Mucosa of stomach (tissue), 1 donor: ENCODE measurements at regions not wholly inside any gene's neighbourhood (a gene's known extent, or its start where the extent isn't known, plus 50 kb on each side); places are given as distances from the start of the nearest gene placed in this dataset.

Source experiments
- H3K27me3 ChIP-seq: one replicate; pipeline ENCODE4 v1.7.0; 2013; ENCODE audit warnings: mild to moderate bottlenecking, low read length; ENCODE audit not compliant: control insufficient read depth, insufficient read depth
- H3K36me3 ChIP-seq: one replicate; pipeline ENCODE4 v1.7.0; 2013; ENCODE audit warnings: low read length; ENCODE audit not compliant: control insufficient read depth, insufficient read depth
- H3K4me1 ChIP-seq: one replicate; pipeline ENCODE4 v1.7.0; 2013; ENCODE audit warnings: mild to moderate bottlenecking, low read length; ENCODE audit not compliant: control insufficient read depth, insufficient read depth
- H3K4me3 ChIP-seq: one replicate; pipeline ENCODE4 v1.7.0; 2013; ENCODE audit warnings: low read length
- H3K9ac ChIP-seq: one replicate; pipeline ENCODE4 v1.7.0; 2013; ENCODE audit warnings: mild to moderate bottlenecking, low read length, moderate library complexity
- H3K9me3 ChIP-seq: one replicate; pipeline ENCODE4 v1.7.0; 2013; ENCODE audit warnings: mild to moderate bottlenecking, low read length, moderate library complexity; ENCODE audit not compliant: control insufficient read depth
- donor health status: Pancreatic carcinoma.

- Histone ChIP-seq H3K4me3 (no peak overlapping the region), H3K27me3 (no peaks in the 10 kb centered on the region), H3K9me3 (no peaks in the 10 kb centered on the region), H3K36me3 (no peaks in the 10 kb centered on the region), H3K9ac (no peak overlapping the region), H3K4me1 (peaks cover 11% of the 10 kb centered on the region)
These were observed 53.0 kb downstream of the RASSF10 start for GRCh38 chr11:13062115-13062514.

- no peaks in the 10 kb centered on the region for H3K9me3 ChIP-seq
- no peaks in the 10 kb centered on the region for H3K36me3 ChIP-seq
- no peak overlapping the region for H3K9ac ChIP-seq
- no peak overlapping the region for H3K4me3 ChIP-seq
- no peaks in the 10 kb centered on the region for H3K27me3 ChIP-seq
- H3K4me1 ChIP-seq = peaks cover 11% of the 10 kb centered on the region
These were observed 55.5 kb downstream of the RASSF10 start for GRCh38 chr11:13064593-13064992.

GRCh38 chr11:13065200-13065787, 56.2 kb downstream of the RASSF10 start:
- Histone ChIP-seq H3K4me3 (no peak overlapping the region), H3K9me3 (no peaks in the 10 kb centered on the region), H3K9ac (no peak overlapping the region), H3K27me3 (no peaks in the 10 kb centered on the region), H3K36me3 (no peaks in the 10 kb centered on the region), H3K4me1 (peaks cover 11% of the 10 kb centered on the region)

- H3K36me3 ChIP-seq = no peaks in the 10 kb centered on the region
- peaks cover 11% of the 10 kb centered on the region for H3K4me1 ChIP-seq
- no peaks in the 10 kb centered on the region for H3K9me3 ChIP-seq
- no peak overlapping the region for H3K4me3 ChIP-seq
- H3K9ac ChIP-seq = no peak overlapping the region
- H3K27me3 ChIP-seq = no peaks in the 10 kb centered on the region
These were observed 59.1 kb downstream of the RASSF10 start for GRCh38 chr11:13068211-13068610.

- Histone ChIP-seq H3K9ac (no peak overlapping the region), H3K27me3 (peaks cover 9% of the 10 kb centered on the region), H3K36me3 (no peaks in the 10 kb centered on the region), H3K9me3 (no peaks in the 10 kb centered on the region), H3K4me3 (no peak overlapping the region), H3K4me1 (no peaks in the 10 kb centered on the region)
These were observed 64.2 kb downstream of the RASSF10 start for GRCh38 chr11:13073119-13073981.

DNA sequence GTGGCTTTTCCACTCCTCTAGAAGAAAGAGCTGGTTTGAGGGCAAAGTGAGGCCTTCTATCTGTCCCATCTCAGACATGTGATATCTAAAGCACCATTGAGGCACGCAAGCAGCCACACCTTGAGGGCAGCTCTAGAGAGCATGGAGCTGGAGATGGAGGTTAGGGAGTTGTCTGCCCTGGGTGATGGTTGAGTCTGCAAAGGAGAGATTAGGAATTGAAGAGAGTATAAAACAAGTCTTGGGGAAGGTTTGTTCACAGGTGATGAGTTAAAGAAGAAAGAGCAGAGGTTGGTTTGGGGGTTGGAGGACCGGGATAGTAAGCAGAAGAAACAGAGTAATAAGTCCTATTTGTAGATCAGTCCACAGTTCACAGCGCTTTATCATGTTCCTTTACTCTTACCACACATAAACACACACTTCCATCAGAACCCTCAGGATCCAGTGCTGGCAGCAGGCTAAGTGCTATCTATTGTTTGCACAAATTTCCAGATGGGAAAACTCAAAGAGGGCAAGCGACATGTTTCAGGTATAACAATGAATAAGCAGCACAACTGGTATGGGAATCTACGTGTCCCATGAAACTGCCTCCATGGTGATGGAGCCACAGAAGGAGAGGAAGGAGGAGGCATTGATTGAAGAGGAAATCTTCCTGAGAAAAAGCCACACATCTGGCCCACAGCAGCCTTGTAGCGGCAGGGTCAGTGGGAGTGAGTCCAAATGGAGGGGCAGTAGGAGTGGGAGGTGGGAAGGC, 65.8 kb downstream of the RASSF10 start:
- no peaks in the 10 kb centered on the region for H3K4me1 ChIP-seq
- no peaks in the 10 kb centered on the region for H3K36me3 ChIP-seq
- no peaks in the 10 kb centered on the region for H3K9me3 ChIP-seq
- H3K4me3 ChIP-seq = no peak overlapping the region
- H3K9ac ChIP-seq = no peak overlapping the region
- H3K27me3 ChIP-seq = peaks cover 9% of the 10 kb centered on the region

DNA sequence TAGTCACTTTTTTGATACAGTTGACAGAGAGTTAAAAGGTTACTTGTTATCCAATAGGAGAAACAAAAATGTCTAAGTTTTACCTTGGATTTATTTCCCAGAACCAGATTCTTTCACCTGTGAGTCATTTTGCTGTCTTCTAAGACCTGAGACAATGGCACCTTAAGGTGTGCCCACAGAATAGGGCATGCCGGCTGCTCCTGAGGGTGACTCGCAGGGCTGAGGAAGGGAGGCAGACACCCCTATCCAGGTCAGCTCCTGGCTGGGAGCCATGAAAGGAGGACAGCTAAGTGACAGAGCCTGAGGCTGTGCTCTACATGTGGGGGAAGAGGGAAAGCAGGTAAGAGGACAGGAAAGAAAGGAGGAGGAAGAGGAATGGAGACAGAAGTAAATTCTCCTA, 67.8 kb downstream of the RASSF10 start:
- peaks cover 9% of the 10 kb centered on the region for H3K27me3 ChIP-seq

GRCh38 chr11:13080861-13081260, 71.7 kb downstream of the RASSF10 start:
- Histone ChIP-seq H3K9me3 (no peaks in the 10 kb centered on the region), H3K36me3 (no peaks in the 10 kb centered on the region), H3K4me3 (no peak overlapping the region), H3K27me3 (peaks cover 9% of the 10 kb centered on the region), H3K9ac (no peak overlapping the region), H3K4me1 (no peaks in the 10 kb centered on the region)

More for the DNA sequence above, 67.8 kb downstream of the RASSF10 start:
- Histone ChIP-seq H3K36me3 (no peaks in the 10 kb centered on the region), H3K4me1 (no peaks in the 10 kb centered on the region), H3K9me3 (no peaks in the 10 kb centered on the region), H3K4me3 (no peak overlapping the region), H3K9ac (no peak overlapping the region)

- H3K36me3 ChIP-seq = no peaks in the 10 kb centered on the region
- H3K4me1 ChIP-seq = no peaks in the 10 kb centered on the region
- H3K9ac ChIP-seq = no peak overlapping the region
- H3K9me3 ChIP-seq = no peaks in the 10 kb centered on the region
- H3K27me3 ChIP-seq = peaks cover under 1% of the 10 kb centered on the region
- no peak overlapping the region for H3K4me3 ChIP-seq
These were observed 73.5 kb downstream of the RASSF10 start for GRCh38 chr11:13082588-13082987.

- no peaks in the 10 kb centered on the region for H3K27me3 ChIP-seq
- H3K4me1 ChIP-seq = no peaks in the 10 kb centered on the region
- no peaks in the 10 kb centered on the region for H3K9me3 ChIP-seq
- H3K4me3 ChIP-seq = no peak overlapping the region
- H3K36me3 ChIP-seq = no peaks in the 10 kb centered on the region
- H3K9ac ChIP-seq = no peak overlapping the region
These were observed 81.2 kb downstream of the RASSF10 start for GRCh38 chr11:13090228-13090708.

DNA sequence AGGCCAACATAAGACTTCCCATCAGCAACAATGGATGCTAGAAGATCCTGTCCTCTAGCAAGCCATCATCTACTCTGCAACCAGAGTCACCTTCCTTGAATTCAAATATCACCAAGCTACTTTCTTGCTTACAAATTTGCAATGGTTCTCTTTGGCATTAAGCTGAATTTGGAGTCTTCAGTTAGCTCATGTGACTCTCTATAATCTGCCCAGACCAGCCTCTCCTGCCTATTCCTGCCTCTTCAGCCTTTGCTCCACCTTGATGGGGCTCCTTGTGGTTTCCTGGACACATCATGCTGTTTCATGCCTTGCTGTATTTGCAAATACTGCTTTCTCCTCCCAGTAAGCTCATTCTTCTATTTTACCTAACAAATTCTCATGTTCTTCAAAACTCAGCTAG, 82.3 kb downstream of the RASSF10 start:
- Histone ChIP-seq H3K36me3 (no peaks in the 10 kb centered on the region), H3K27me3 (no peaks in the 10 kb centered on the region), H3K4me3 (no peak overlapping the region), H3K9ac (no peak overlapping the region), H3K4me1 (no peaks in the 10 kb centered on the region), H3K9me3 (no peaks in the 10 kb centered on the region)

- H3K27me3 ChIP-seq = no peaks in the 10 kb centered on the region
- H3K9ac ChIP-seq = no peak overlapping the region
- H3K36me3 ChIP-seq = no peaks in the 10 kb centered on the region
- no peaks in the 10 kb centered on the region for H3K9me3 ChIP-seq
- H3K4me3 ChIP-seq = no peak overlapping the region
- H3K4me1 ChIP-seq = no peaks in the 10 kb centered on the region
These were observed 82.7 kb downstream of the RASSF10 start for GRCh38 chr11:13091804-13092203.
